HFFc6 (cell line): ENCODE measurements at regions not wholly inside any gene's neighbourhood (a gene's known extent, or its start where the extent isn't known, plus 50 kb on each side); places are given as distances from the start of the nearest gene placed in this dataset.
"Not testable (repeated sequence)": the region's sequence is repeated elsewhere in the genome, so short reads cannot be mapped to it uniquely, and the experiment has no call there.

Experiments
- DNase-seq: peaks from one replicate; pipeline ENCODE4 v3.0.0-alpha.2; 2018
- H3K27ac Mint-ChIP-seq: 2 replicates; pipeline ENCODE4 v1.8.0; 2020; ENCODE audit warnings: mild to moderate bottlenecking, mixed read lengths
- H3K27me3 Mint-ChIP-seq: 2 replicates; pipeline ENCODE4 v1.8.0; 2021; ENCODE audit warnings: mild to moderate bottlenecking, moderate library complexity, mixed read lengths; ENCODE audit not compliant: insufficient read depth
- H3K36me3 Mint-ChIP-seq: 2 replicates; pipeline ENCODE4 v1.8.0; 2021; ENCODE audit warnings: low read depth, mixed read lengths
- H3K4me1 Mint-ChIP-seq: 2 replicates; pipeline ENCODE4 v1.8.0; 2020; ENCODE audit warnings: low read depth, mixed read lengths
- H3K4me3 Mint-ChIP-seq: 2 replicates; pipeline ENCODE4 v1.8.0; 2020; ENCODE audit warnings: mild to moderate bottlenecking, moderate library complexity, mixed read lengths
- H3K9me3 Mint-ChIP-seq: 2 replicates; pipeline ENCODE4 v1.8.0; 2020; ENCODE audit warnings: mild to moderate bottlenecking, mixed read lengths
- TF ChIP-seq, protein P1 (sequence below): fragments of 200-600 bp; sonication (generic); IDR thresholded peaks from 2 replicates; pipeline ENCODE4 v1.5.0; 2021; ENCODE audit warnings: antibody characterized with exemption, mild to moderate bottlenecking

DNA sequence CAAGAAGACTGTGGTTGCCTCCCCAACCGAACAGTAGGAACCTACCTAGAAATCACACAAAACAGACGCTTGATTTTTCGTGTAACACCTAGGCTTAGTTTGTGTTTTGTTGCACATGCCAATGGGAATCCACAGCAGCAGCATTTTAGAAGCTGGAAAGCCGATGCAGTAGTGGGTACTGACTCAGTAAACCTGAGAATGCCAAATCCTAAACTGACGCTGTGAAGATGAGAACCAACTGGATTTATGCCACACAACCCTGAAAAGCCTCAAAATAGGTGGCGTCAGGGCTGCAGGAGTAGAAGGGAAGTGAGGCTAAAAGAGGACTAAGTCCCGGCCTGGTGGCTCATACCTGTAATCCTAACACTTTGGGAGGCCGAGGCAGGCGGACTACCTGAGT lies 162.5 kb downstream of the REEP3 start:
- DNase-seq: no peak
- Mint-ChIP-seq H3K27ac (no peak overlapping the region), H3K27me3 (peaks cover 3% of the 10 kb centered on the region), H3K4me3 (no peak overlapping the region), H3K36me3 (no peaks in the 10 kb centered on the region), H3K9me3 (no peaks in the 10 kb centered on the region), H3K4me1 (peaks cover 23% of the 10 kb centered on the region)
- TF ChIP-seq, protein P1, sequence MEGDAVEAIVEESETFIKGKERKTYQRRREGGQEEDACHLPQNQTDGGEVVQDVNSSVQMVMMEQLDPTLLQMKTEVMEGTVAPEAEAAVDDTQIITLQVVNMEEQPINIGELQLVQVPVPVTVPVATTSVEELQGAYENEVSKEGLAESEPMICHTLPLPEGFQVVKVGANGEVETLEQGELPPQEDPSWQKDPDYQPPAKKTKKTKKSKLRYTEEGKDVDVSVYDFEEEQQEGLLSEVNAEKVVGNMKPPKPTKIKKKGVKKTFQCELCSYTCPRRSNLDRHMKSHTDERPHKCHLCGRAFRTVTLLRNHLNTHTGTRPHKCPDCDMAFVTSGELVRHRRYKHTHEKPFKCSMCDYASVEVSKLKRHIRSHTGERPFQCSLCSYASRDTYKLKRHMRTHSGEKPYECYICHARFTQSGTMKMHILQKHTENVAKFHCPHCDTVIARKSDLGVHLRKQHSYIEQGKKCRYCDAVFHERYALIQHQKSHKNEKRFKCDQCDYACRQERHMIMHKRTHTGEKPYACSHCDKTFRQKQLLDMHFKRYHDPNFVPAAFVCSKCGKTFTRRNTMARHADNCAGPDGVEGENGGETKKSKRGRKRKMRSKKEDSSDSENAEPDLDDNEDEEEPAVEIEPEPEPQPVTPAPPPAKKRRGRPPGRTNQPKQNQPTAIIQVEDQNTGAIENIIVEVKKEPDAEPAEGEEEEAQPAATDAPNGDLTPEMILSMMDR: no peak

DNA sequence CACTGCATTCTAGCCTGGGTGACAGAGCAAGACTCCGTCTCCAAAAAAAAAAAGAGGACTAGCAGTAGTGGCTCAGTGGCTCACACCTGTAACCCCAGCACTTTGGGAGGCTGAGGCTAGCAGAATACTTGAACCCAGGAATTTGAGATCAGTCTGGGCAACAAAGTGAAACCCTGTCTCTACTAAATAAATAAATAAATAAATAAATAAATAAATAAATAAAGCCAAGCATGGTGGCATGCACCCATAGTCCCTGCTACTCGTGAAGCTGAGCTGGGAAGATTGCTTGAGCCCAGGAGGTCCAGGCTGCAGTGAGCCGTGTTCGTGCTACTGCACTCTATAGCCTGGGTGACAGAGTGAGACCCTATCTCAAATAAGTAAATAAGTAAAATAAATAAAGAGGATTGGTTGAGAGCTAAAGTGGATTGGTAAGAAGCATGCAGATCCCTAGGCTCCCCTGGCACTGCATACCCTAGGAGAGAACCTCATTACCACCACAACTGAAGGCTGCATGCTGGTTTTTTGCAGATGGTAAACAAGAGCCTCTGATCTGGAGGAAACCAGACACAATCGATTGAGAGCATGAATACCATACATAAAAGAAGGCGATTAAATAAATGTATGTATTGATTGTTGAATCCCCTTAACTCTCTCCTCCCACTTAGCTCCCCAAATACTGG lies 163.2 kb downstream of the REEP3 start:
- H3K9me3 Mint-ChIP-seq: no peaks in the 10 kb centered on the region
- no peak overlapping the region for H3K4me3 Mint-ChIP-seq
- peaks cover 3% of the 10 kb centered on the region for H3K27me3 Mint-ChIP-seq
- no peak for DNase-seq
- TF ChIP-seq, protein P1: no peak
- H3K36me3 Mint-ChIP-seq: no peaks in the 10 kb centered on the region
- H3K27ac Mint-ChIP-seq: no peak overlapping the region
- peaks cover 23% of the 10 kb centered on the region for H3K4me1 Mint-ChIP-seq

DNA sequence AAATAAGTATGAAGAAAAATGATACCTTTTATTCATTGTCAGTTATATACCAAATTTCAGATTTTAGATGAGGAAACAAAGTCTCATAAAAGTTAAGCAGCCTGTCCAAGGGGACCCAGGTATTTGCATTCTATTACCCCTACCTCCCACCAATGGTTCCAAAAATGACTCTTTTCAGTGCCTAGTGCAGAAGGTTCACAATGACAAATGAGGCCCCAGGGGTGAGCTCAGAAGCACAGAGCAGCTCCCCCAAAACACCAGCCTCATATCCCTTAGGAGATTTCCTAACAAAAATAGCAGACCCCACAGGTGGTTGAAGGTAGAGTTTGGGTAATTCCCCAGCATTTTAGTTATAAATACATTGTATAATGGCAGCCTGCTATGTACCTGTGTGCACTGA lies 168.6 kb downstream of the REEP3 start:
- Mint-ChIP-seq H3K36me3 (peaks cover 4% of the 10 kb centered on the region; the same call in 1 of the 2 replicates), H3K4me1 (no peaks in the 10 kb centered on the region), H3K27me3 (peaks cover 3% of the 10 kb centered on the region; the same call in 1 of the 2 replicates), H3K4me3 (no peak overlapping the region), H3K9me3 (no peaks in the 10 kb centered on the region; the same call in 1 of the 2 replicates), H3K27ac (no peak overlapping the region)
- TF ChIP-seq, protein P1: no peak
- no peak for DNase-seq

DNA sequence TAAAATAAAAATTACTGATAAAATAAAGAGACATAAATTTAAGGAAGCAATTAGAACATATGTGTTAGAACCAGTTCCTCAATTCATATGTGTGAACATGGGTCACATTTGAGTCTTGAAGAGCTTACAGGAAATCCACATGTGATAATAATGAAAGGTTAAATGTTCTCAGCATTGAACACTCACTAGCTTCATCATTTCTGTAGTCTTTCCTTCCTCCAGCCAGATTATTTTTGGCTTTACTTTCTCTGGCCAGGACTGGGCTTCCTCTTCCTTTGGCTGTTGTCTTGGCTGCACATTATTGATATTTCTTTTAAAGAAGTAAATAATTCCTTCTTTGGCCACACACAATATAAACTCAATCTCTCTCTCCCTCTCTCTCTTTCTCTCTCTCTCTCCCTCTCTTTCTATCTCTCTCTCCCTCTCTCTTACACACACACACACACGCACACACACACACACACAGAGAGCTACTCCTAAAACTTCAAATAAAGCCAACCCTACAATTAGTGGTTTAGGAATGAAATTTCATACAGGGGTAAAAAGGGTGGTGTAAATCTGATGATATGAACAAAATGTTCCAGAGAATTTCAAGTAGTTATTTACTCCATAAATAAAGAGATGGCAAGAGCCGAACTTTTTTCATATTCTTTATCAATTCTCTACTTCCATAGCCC lies 171.2 kb downstream of the REEP3 start:
- TF ChIP-seq, protein P1: no peak
- Mint-ChIP-seq H3K4me3 (no peak overlapping the region), H3K27ac (no peak overlapping the region), H3K4me1 (peaks cover 13% of the 10 kb centered on the region), H3K27me3 (no peaks in the 10 kb centered on the region), H3K9me3 (no peaks in the 10 kb centered on the region; the same call in 1 of the 2 replicates), H3K36me3 (peaks cover 4% of the 10 kb centered on the region; the same call in 1 of the 2 replicates)
- DNase-seq: no peak

DNA sequence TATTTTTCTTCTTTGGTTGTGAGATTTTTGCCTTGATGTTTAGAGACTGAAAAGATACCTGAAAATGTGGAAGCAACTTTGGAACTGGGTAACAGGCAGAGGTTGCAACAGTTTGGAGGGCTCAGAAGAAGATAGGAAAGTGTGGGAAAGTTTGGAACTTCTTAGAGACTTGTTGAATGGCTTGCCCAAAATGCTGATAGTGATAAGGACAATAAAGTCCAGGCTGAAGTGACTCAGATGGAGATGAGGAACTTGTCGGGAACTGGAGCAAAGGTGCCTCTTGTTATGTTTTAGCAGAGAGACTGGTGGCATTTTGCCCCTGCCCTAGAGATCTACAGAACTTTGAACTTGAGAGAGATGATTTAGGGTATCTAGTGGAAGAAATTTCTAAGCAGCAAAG lies 171.8 kb downstream of the REEP3 start:
- not testable (repeated sequence) for H3K4me3 Mint-ChIP-seq, H3K36me3 Mint-ChIP-seq, H3K9me3 Mint-ChIP-seq, H3K27ac Mint-ChIP-seq, H3K27me3 Mint-ChIP-seq, DNase-seq
- H3K4me1 Mint-ChIP-seq: peaks cover 18% of the 10 kb centered on the region

DNA sequence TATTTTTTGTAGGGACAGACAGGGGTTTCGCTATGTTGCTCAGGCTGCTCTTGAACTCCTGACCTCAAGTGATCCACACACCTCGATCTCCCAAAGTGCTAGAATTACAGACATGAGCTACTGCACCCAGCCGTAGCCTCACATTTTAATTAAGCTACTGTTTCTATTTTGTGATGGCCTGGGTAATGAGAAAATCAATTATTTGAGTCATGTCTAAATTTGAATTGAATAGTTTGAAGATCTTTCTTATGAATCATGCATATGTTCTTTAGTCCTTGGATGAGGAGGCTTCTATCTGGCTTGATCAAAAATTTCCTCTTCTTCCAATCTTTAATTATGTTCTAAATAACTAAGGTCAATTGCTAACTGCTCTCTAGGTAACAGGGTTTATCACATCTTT lies 175.0 kb downstream of the REEP3 start:
- DNase-seq: no peak
- H3K4me1 Mint-ChIP-seq: peaks cover 49% of the 10 kb centered on the region
- no peak overlapping the region for H3K4me3 Mint-ChIP-seq
- peaks cover 4% of the 10 kb centered on the region; the same call in 1 of the 2 replicates for H3K36me3 Mint-ChIP-seq
- H3K27ac Mint-ChIP-seq: no peak overlapping the region
- H3K9me3 Mint-ChIP-seq: no peaks in the 10 kb centered on the region; the same call in 1 of the 2 replicates
- no peaks in the 10 kb centered on the region for H3K27me3 Mint-ChIP-seq
- TF ChIP-seq, protein P1: no peak
